ENCODE measurements at regions not wholly inside any gene's neighbourhood (a gene's known extent, or its start where the extent isn't known, plus 50 kb on each side); places are given as distances from the start of the nearest gene placed in this dataset.

DNA sequence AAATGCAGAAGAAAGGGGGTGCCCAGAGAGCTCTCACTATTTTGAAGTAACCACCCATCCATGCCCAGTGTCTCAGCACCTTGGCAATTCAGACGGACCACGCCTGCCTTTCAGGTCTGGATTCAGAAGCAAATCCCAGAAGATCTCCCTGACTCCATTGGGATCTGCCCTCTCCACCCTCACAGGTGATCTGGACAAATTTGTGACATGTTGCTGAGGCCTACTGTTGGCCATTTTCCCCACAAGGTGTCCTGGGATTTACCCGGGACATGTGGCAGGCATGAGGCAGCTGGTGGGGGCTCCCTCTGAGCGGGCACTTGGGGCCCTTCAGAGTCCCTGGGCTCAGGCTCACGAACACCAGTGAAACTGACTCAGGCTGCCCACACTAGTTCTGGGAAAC, 51.9 kb upstream of the IYD start:
- no peaks in the 10 kb centered on the region for H3K36me3 Mint-ChIP-seq (ENCODE audit: insufficient read depth)
- peaks cover 3% of the 10 kb centered on the region for H3K4me1 Mint-ChIP-seq (ENCODE audit: low read depth)
- TF ChIP-seq CTCF (IDR thresholded peaks at IDR 0.05; ENCODE audit: unreplicated experiment), result no peak
- peaks cover 23% of the 10 kb centered on the region for H3K27me3 Mint-ChIP-seq
- no peak overlapping the region for H3K27ac Mint-ChIP-seq
- no peaks in the 10 kb centered on the region for H3K9me3 Mint-ChIP-seq (ENCODE audit: low read depth)
- DNase-seq (ENCODE audit: low spot score, unreplicated experiment), result no peak
- H3K4me3 Mint-ChIP-seq (ENCODE audit: low read depth), result no peak overlapping the region

All from progenitor cell of endocrine pancreas (in vitro differentiated cells).